GM18498 (cell line): ENCODE measurements at regions not wholly inside any gene's neighbourhood (a gene's known extent, or its start where the extent isn't known, plus 50 kb on each side); places are given as distances from the start of the nearest gene placed in this dataset.
"Not testable (repeated sequence)": the region's sequence is repeated elsewhere in the genome, so short reads cannot be mapped to it uniquely, and the experiment has no call there.

Experiments used
- ATAC-seq: cut with Tn5 transposase; IDR thresholded peaks from one replicate; pipeline ENCODE4 v1.9.1; 2021; ENCODE audit warnings: mild to moderate bottlenecking, moderate library complexity; ENCODE audit not compliant: unreplicated experiment

DNA sequence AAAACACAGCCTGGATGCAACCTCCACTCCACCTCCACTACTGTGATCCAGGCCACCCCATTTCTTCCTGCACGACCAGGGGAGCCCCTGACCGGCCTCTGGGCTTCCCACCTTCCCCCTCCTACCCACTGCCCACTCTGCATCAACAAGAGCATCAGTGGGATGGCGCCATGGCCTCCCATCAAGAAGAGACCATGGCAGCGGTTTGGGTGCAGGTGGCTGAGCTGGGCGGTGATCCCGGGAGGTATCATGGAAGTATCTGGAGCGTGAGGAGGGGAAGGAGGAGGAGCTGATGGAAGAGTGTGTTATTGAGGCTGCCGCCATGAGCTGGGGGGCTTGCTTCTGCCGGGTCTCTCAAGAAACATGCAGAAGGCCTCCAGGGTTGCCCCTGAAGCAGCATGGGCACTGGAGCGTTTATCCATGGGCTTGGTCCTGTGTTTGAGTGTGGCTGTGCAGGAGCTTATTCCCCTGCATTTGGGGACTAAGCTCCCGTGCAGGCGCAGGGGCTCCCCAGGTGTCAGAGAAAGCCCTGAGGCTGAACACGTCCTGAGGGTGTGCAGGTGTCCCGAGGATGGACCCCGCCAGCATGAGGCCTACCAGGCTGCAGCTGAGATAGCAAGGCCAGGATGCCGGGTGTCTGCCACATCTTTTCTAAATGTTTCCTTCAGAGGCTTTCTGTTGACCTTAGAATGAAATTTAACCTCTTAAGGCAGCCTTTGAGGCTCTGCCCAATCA is 99.2 kb upstream of the PCBD1 start:
- no peak for ATAC-seq

DNA sequence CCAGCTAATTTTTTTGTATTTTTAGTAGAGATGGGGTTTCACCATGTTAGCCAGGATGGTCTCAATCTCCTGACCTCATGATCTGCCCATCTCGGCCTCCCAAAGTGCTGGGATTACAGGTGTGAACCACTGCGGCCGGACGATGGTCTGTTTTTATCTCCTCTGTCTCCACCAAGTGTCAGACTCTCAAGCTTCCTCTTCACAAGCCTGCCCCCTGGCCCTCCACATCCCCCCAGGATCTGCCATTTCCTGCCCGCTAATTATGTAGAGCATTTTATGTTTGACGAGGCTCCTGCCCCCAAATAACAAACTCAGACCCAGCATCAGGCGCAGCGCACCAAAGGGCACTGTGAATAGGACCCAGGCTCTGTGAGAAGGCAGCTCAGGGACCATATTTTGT is 101.8 kb upstream of the PCBD1 start:
- ATAC-seq: not testable (repeated sequence)

DNA sequence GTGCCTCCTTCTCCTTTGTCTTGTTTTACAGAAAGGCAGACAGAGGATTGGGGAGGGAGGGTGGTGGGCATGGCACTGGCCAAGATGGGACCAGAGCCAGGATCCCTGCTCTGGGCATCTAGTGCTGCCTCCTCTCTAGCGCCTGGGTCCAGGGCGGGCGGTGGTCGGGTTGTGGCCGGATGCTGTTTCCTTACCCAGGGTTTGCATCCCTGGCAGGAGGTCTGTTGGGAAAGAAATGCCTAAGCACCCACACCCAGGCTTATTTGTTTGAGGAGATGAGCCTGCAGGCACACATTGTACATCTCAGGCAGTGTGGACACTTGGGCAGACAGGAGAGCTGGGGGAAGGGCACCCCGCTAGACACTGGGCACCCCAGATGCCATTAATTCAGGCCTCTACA is 102.3 kb upstream of the PCBD1 start:
- ATAC-seq: no peak

DNA sequence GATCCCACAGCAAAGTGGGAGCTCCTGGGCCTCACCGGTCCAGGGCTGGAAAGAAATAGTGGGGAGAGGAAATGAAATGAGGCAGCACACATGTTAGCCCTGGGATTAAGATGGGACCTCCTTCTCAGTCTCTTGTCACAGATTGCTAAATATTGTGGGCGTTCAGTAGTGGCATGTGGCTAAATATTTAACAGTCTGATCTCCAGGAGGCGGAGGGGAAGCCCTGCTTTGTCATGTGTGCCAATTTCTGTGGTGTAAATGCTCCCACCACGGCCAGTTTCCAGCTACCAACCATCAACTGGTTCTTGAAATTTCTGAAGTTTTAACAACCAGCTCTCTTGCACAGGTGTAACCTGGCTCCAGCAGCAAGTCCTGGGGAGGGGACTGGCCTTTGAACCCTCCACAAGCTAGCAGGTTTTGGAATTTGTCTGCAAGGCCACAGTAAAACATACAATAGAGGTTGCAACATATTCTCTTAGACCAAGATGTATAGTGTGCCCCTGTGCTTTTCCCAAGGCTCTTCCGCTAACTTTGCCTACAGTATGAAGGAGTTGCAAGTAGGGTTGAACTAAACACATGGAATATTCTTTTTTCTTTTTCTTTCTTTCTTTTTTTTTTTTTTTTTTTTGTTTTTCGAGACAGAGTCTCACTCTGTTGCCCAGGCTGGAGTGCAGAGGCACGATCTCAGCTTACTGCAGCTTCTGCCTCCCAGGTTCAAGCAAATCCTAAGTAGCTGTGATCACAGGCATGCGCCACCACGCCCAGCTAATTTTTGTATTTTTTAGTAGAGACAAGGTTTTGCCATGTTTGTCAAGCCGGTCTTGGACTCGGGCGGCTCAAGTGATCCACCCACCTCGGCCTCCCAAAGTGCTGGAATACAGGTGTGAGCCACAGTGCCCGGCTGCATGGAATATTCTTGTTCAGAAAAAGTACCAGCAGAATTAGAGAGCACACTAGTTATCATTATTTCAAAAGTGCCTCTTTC is 103.1 kb upstream of the PCBD1 start:
- ATAC-seq: no peak

- no peak for ATAC-seq
Measured at GRCh38 chr10:70992436-70992835, 104.1 kb upstream of the PCBD1 start.

DNA sequence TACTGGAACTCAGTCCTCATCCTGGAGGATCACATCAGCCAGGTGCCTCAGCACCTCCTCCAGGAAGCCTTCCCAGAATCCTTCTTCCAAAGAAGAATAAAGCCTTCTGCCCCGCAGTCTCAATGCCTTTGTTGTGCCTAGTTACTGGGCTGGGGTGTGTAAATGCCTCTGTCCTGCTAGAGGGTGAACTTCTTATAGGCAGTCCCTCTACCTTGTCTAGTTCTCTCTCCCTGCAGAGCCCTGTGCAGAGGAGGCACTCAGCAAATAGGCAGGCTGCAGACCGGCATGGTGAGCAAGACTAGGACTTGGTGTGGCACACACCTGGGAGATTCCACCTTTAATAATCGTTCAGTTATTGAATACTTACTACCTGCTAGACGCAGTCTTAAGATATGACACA is 104.7 kb upstream of the PCBD1 start:
- no peak for ATAC-seq

- ATAC-seq: no peak
Measured at GRCh38 chr10:70996549-70996948, 108.2 kb upstream of the PCBD1 start.

DNA sequence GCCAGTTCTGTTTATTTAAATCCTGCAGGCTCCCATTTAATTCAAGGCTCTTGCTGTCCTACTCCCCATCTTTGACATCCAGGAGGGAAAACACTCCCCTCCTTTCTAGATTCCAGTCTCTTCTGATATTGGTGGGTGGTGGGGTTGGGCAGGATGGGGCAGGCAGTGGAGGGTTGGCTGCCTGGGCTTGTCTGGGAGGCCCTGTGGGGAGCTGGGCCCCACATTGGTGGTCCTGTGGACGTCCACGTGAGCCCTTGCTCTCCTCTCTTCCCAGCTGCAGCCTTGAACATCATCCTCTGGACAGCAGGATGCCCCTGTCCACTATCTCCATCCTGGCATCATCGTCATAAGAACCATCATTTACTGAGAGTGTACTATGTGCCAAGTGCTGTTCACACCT is 108.9 kb upstream of the PCBD1 start:
- no peak for ATAC-seq

DNA sequence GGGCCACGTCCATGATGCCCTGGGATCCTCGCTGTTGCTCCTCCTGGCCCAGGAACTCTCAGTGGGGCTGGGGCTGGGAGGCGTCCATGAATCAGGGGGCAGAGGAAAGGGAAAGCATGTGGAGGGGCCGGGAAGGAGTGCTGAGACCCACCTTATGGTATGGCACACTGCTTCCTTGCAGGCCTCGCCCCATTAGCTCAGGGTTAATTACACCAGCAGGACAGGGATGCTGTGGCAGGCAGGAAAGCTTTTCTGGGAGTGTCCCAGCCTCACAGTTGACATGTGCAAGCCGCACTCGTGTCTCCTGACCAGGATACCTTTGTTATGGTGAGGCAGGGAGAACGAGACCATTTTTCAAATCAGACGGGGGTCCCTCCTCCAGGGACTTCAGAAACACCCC is 109.7 kb upstream of the PCBD1 start:
- ATAC-seq: no peak

GRCh38 chr10:71001470-71001869 is 113.1 kb upstream of the PCBD1 start:
- no peak for ATAC-seq

GRCh38 chr10:71004176-71005075 is 116.1 kb upstream of the PCBD1 start:
- no peak for ATAC-seq

GRCh38 chr10:71005337-71006305 is 117.3 kb upstream of the PCBD1 start:
- no peak for ATAC-seq

GRCh38 chr10:71006506-71006905 is 118.1 kb upstream of the PCBD1 start:
- ATAC-seq: no peak

GRCh38 chr10:71007516-71007915 is 119.2 kb upstream of the PCBD1 start:
- ATAC-seq: no peak

GRCh38 chr10:71008150-71008549 is 119.8 kb upstream of the PCBD1 start:
- ATAC-seq: no peak

GRCh38 chr10:71009126-71009525 is 120.8 kb upstream of the PCBD1 start:
- no peak for ATAC-seq

DNA sequence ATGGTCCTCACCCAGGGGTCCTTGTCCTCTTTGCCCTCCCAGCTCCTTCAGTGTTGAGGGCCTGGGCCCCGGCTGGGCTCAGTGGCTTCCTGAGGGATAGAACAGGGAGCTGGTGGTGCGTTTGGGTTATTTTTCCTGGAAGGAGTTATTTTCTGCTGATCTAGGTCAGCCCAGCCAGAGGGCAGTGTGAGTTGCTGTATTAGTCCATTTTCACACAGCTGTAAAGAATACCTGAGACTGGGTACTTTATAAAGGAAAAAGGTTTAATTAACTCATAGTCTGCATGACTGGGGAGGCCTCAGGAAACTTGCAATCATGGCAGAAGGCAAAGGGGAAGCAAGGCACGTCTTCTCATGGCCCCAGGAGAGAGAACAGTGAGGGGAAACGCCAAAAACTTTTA is 122.4 kb upstream of the PCBD1 start:
- no peak for ATAC-seq

DNA sequence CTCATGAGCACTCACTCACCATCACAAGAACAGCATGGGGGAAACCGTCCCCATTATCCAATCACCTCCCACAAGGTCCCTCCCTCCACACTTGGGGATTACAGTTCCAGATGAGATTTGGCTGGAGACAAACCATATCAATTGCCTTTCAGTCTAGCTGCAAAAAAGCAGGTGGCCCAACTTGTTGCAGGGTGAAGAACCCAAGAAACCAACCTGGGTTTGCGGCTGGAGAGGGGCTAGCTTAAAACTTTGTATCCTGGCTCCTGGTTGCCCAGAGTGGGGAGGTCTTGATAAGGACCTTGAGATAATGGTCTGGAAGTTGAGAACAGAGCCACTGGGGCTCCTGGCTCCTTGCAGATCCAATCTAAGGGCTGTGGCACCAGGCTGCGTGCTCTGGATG is 122.8 kb upstream of the PCBD1 start:
- no peak for ATAC-seq

GRCh38 chr10:71014021-71014805 is 125.8 kb upstream of the PCBD1 start:
- no peak for ATAC-seq
